A549 (cell line): ENCODE measurements at regions not wholly inside any gene's neighbourhood (a gene's known extent, or its start where the extent isn't known, plus 50 kb on each side); places are given as distances from the start of the nearest gene placed in this dataset.

Experiments used
- ATAC-seq, 2 experiments: fragments of 200-7000 bp in 1 of 2; fragments of >200 bp in 1 of 2; cut with Nextera tagmentation in 1 of 2; cut with Tn5 transposase in 1 of 2; 3 replicates each; pipeline versions ENCODE4 v1.8.0 to v1.9.1; 2018 to 2020; ENCODE audit warnings: mild to moderate bottlenecking in 1 of 2, moderate library complexity in 1 of 2
- CTCF ChIA-PET: fragments of 300-600 bp; sonication (Branson Sonifier 250); formaldehyde crosslinking; extraction: SDS; loops from one replicate; lab custom pipeline; 2021; ENCODE audit warnings: antibody characterized with exemption, inconsistent platforms; lab: Yijun Ruan, JAX
- POLR2A ChIA-PET: fragments of 350-600 bp; formaldehyde crosslinking; extraction: SDS; loops from one replicate; lab custom pipeline; 2021; ENCODE audit warnings: antibody characterized with exemption, inconsistent platforms; lab: Yijun Ruan, JAX
- DNase-seq, 2 experiments: peaks; one replicate each; pipeline versions ENCODE4 v3.0.0 to v3.0.0-alpha.2; 2011 to 2016; ENCODE audit warnings: low read depth in 1 of 2, low spot score in 1 of 2
- FAIRE-seq: peaks from 2 replicates; lab custom pipeline; 2011; peaks lifted over from hg19 to GRCh38; lab: Jason Lieb, UNC
- H3K27ac ChIP-seq, 2 experiments: fragments of >200 bp; sonication (Bioruptor Twin); formaldehyde crosslinking; 3 replicates each; pipeline ENCODE4 v1.5.1; 2016 to 2017
- H3K4me1 ChIP-seq: fragments of >200 bp; sonication (Bioruptor Twin); formaldehyde crosslinking; 3 replicates; pipeline ENCODE4 v1.6.1; 2016
- H3K4me2 ChIP-seq: fragments of >200 bp; sonication (Bioruptor Twin); formaldehyde crosslinking; 3 replicates; pipeline ENCODE4 v1.6.1; 2016
- H3K4me3 ChIP-seq: fragments of >200 bp; sonication (Bioruptor Twin); formaldehyde crosslinking; 3 replicates; pipeline ENCODE4 v1.5.1; 2016
- H3K9me3 ChIP-seq: fragments of >200 bp; sonication (Bioruptor Twin); formaldehyde crosslinking; 3 replicates; pipeline ENCODE4 v1.6.1; 2016
- ATOH8 ChIP-seq: fragments of 250-450 bp; sonication (Bioruptor Pico); IDR thresholded peaks from 2 replicates; pipeline ENCODE4 v1.5.0; 2020; ENCODE audit warnings: low read depth, mild to moderate bottlenecking, moderate library complexity
- BCL3 ChIP-seq: fragments of >200 bp; sonication (Bioruptor Twin); formaldehyde crosslinking; IDR thresholded peaks from 3 replicates; pipeline ENCODE4 v1.6.1; 2016
- CBX2 ChIP-seq: fragments of 200-600 bp; sonication (generic); IDR thresholded peaks from 2 replicates; pipeline ENCODE4 v1.6.1; 2016; ENCODE audit warnings: low read depth, mild to moderate bottlenecking, borderline replicate concordance
- CHD2 ChIP-seq: fragments of 150-350 bp; IDR thresholded peaks from 2 replicates; pipeline ENCODE4 v1.6.1; 2014; ENCODE audit warnings: low read length; ENCODE audit not compliant: partially characterized antibody
- CTCF ChIP-seq: fragments of >200 bp; sonication (Bioruptor Twin); formaldehyde crosslinking; IDR thresholded peaks from 3 replicates; pipeline ENCODE4 v1.5.1; 2016
- E2F6 ChIP-seq: IDR thresholded peaks from 2 replicates; pipeline ENCODE4 v1.6.1; 2012; ENCODE audit warnings: low read depth, borderline replicate concordance
- EP300 ChIP-seq, 2 experiments: fragments of >200 bp; sonication (Bioruptor Twin); formaldehyde crosslinking; IDR thresholded peaks; 2 replicates in 1 of 2; 3 replicates in 1 of 2; pipeline ENCODE4 v1.6.1; 2016 to 2017
- GATA3 ChIP-seq: IDR thresholded peaks from 2 replicates; pipeline ENCODE4 v1.6.1; 2012; ENCODE audit warnings: borderline replicate concordance
- HES2 ChIP-seq: fragments of >200 bp; sonication (Bioruptor Twin); formaldehyde crosslinking; IDR thresholded peaks from 2 replicates; pipeline ENCODE4 v1.6.1; 2016
- HOXA7 ChIP-seq: fragments of 250-450 bp; sonication (Bioruptor Pico); IDR thresholded peaks from 2 replicates; pipeline ENCODE4 v1.5.0; 2020; ENCODE audit warnings: mild to moderate bottlenecking, moderate library complexity
- MAX ChIP-seq: IDR thresholded peaks from 2 replicates; pipeline ENCODE4 v1.6.1; 2012
- MAZ ChIP-seq: fragments of 150-350 bp; IDR thresholded peaks from 2 replicates; pipeline ENCODE4 v1.6.1; 2014; ENCODE audit warnings: antibody characterized with exemption, low read depth, low read length, borderline replicate concordance
- MYC ChIP-seq: IDR thresholded peaks from 2 replicates; pipeline ENCODE4 v1.6.1; 2012; ENCODE audit warnings: mild to moderate bottlenecking, inconsistent platforms, low read length, improper control_type of control experiment, borderline replicate concordance
- NFE2L2 ChIP-seq: fragments of 150-350 bp; conservative IDR thresholded peaks from 2 replicates; pipeline ENCODE4 v1.6.1; 2014; ENCODE audit warnings: low read length
- REST ChIP-seq: fragments of 200-600 bp; sonication (generic); IDR thresholded peaks from 2 replicates; pipeline ENCODE4 v1.6.1; 2016; ENCODE audit warnings: antibody characterized with exemption, mild to moderate bottlenecking, moderate library complexity
- RFX5 ChIP-seq: fragments of 450-650 bp; IDR thresholded peaks from 2 replicates; pipeline ENCODE4 v1.7.1; 2014; ENCODE audit warnings: antibody characterized with exemption, mild to moderate bottlenecking, moderate library complexity
- SREBF2 ChIP-seq: fragments of 450-650 bp; IDR thresholded peaks from 2 replicates; pipeline ENCODE4 v1.6.1; 2014; ENCODE audit warnings: mild to moderate bottlenecking, moderate library complexity
- TFCP2L1 ChIP-seq: fragments of 250-450 bp; sonication (Bioruptor Pico); IDR thresholded peaks from 2 replicates; pipeline ENCODE4 v1.5.0; 2021; ENCODE audit warnings: mild to moderate bottlenecking
- ZFP36 ChIP-seq: fragments of 450-650 bp; IDR thresholded peaks from 2 replicates; pipeline ENCODE4 v1.6.1; 2014; ENCODE audit warnings: borderline replicate concordance; ENCODE audit not compliant: partially characterized antibody
- ZNF302 ChIP-seq: fragments of 250-450 bp; sonication (Bioruptor Pico); IDR thresholded peaks from 2 replicates; pipeline ENCODE4 v1.9.0; 2021; ENCODE audit warnings: inconsistent platforms, mild to moderate bottlenecking, moderate library complexity
- WGBS: methylation state at CpG from one replicate; pipeline ENCODE4 v1.1.6; 2017; ENCODE audit errors: missing lambda C conversion rate; 5-methylcytosine and 5-hydroxymethylcytosine counted together

GRCh38 chr4:64497491-64497890, 88.2 kb upstream of the TECRL start (continued):
- TF ChIP-seq REST (no peak), TFCP2L1 (CRISPR knock-in tag) (no peak), HOXA7 (CRISPR knock-in tag) (no peak), MAZ (no peak), CTCF (no peak), RFX5 (no peak)

GRCh38 chr4:64495946-64496345, 86.7 kb upstream of the TECRL start:
- FAIRE-seq, result no peak
- TF ChIP-seq CBX2, result no peak
- TF ChIP-seq EP300 (IDR thresholded peaks at IDR 0.05), result no peak
- no peak for TF ChIP-seq MAX
- TF ChIP-seq ZFP36, result no peak
- no peak for TF ChIP-seq MAZ
- TF ChIP-seq NFE2L2, result no peak
- no peak for TF ChIP-seq E2F6
- no peak for TF ChIP-seq CHD2
- no peak for TF ChIP-seq REST
- no peak for TF ChIP-seq BCL3
- TF ChIP-seq HES2, result no peak
- no peak for TF ChIP-seq GATA3
- TF ChIP-seq MYC, result no peak
- TF ChIP-seq SREBF2, result no peak
- no peak for TF ChIP-seq CTCF
- TF ChIP-seq ATOH8 (CRISPR knock-in tag), result no peak
- no peak for TF ChIP-seq ZNF302 (CRISPR knock-in tag)

More at GRCh38 chr4:64495946-64496345, 86.7 kb upstream of the TECRL start:
- ChIA-PET CTCF (no interaction called here), POLR2A (no interaction called here)
- Histone ChIP-seq H3K4me1 (no peaks in the 10 kb centered on the region), H3K4me2 (no peak overlapping the region), H3K9me3 (no peaks in the 10 kb centered on the region), H3K4me3 (no peak overlapping the region), H3K27ac (no peak overlapping the region)
- no peak for DNase-seq
- WGBS, result 7% methylated on average over 1 of the region's 1 CpG
- no peak for ATAC-seq
